ENCODE measurements at regions not wholly inside any gene's neighbourhood (a gene's known extent, or its start where the extent isn't known, plus 50 kb on each side); places are given as distances from the start of the nearest gene placed in this dataset.
A peak's percentile ranks its signal among the peaks of the same experiment; 100 is the strongest.

DNA sequence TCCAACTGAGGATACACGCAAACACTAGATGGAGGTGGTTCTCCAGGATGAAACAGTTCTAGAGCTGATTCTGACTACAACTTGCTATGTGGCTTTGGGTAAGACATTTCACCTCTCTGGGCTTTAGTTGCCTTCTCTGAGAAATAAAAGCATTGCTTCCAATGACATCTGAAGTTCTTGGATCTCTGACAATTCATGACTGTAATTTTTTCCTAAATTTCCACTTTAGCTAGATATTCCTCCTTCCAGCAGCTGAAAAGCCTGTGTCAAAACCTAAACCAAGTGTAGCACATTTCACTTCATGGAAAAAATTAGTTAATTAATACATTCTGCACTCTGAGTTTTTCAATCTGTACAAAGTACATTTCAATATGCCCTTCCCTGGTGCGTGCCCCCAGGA lies 50.0 kb upstream of the ANK3 start:
- Histone ChIP-seq H3K79me2 (ENCODE audit: control insufficient read depth, insufficient read depth, low read length) (no peaks in the 10 kb centered on the region), H3K9me1 (ENCODE audit: control insufficient read depth, extremely low read depth, insufficient read depth, low read length) (no peaks in the 10 kb centered on the region), H3K36me3 (ENCODE audit: control insufficient read depth in 2 of 2, extremely low read depth in 1 of 2, insufficient read depth in 2 of 2, low read length in 2 of 2) (no peaks in the 10 kb centered on the region), H3K4me2 (ENCODE audit: control insufficient read depth, extremely low read depth, insufficient read depth, low read depth, low read length) (no peak overlapping the region), H3K4me1 (ENCODE audit: control insufficient read depth, extremely low read depth, insufficient read depth, low read length) (no peaks in the 10 kb centered on the region), H3K27ac (ENCODE audit: control insufficient read depth, insufficient read depth, low read length) (no peak overlapping the region), H3K9ac (ENCODE audit: control insufficient read depth, extremely low read depth, insufficient read depth, low read length) (no peak overlapping the region), H2AFZ (ENCODE audit: control insufficient read depth, low read length) (no peak overlapping the region), H3K4me3 (ENCODE audit: control insufficient read depth in 2 of 3, extremely low read depth in 1 of 3, insufficient read depth in 2 of 3, low read depth in 1 of 3, low read length in 3 of 3) (no peak overlapping the region), H3K27me3 (ENCODE audit: control insufficient read depth, extremely low read depth, insufficient read depth, low read length) (no peaks in the 10 kb centered on the region), H3K9me3 (ENCODE audit: control insufficient read depth, low read depth, low read length) (no peaks in the 10 kb centered on the region), H4K20me1 (ENCODE audit: control insufficient read depth, extremely low read depth, insufficient read depth, low read length) (no peaks in the 10 kb centered on the region)
- dilution Hi-C loops (cut with MboI; ENCODE audit: extremely low pct_ligation_motif_present, low sequenced_read_pairs), result loop anchor here (10.0 to 25.0 kb wide), 2 partner anchors 195 to 327 kb away; no protein-coding TSS in a partner anchor
- TF ChIP-seq EZH2 (IDR thresholded peaks at IDR 0.05; ENCODE audit: low read length), result no peak
- DNase-seq (ENCODE audit: low read depth, low spot score) (no peak), FAIRE-seq (peak; percentile 29)
